Neural cell (in vitro differentiated cells): ENCODE measurements at regions not wholly inside any gene's neighbourhood (a gene's known extent, or its start where the extent isn't known, plus 50 kb on each side); places are given as distances from the start of the nearest gene placed in this dataset.

Experiments
- H2AFZ ChIP-seq: fragments of 200-600, 300-800 bp; sonication (generic), shearing (Covaris generic); 2 replicates; pipeline ENCODE4 v1.6.0; 2014; ENCODE audit warnings: low read depth, mild to moderate bottlenecking, antibody characterized with exemption, low read length, moderate library complexity
- H3F3A ChIP-seq: fragments of 200-600 bp; shearing (Covaris generic); 2 replicates; pipeline ENCODE4 v1.6.1; 2016; ENCODE audit warnings: mild to moderate bottlenecking, moderate library complexity, mixed read lengths, antibody characterized with exemption, low read length; ENCODE audit not compliant: insufficient read depth, poor library complexity, severe bottlenecking
- H3K27ac ChIP-seq: fragments of 200-600, 300-800 bp; sonication (generic), shearing (Covaris generic); 2 replicates; pipeline ENCODE4 v1.5.1; 2014; ENCODE audit warnings: mild to moderate bottlenecking, low read length, moderate library complexity
- H3K27me3 ChIP-seq: fragments of 300-800, 200-600 bp; sonication (generic), shearing (Covaris generic); 2 replicates; pipeline ENCODE4 v1.6.0; 2014; ENCODE audit warnings: mild to moderate bottlenecking, low read depth, low read length, moderate library complexity; ENCODE audit not compliant: insufficient read depth
- H3K36me3 ChIP-seq: fragments of 300-800, 200-600 bp; sonication (generic), shearing (Covaris generic); 2 replicates; pipeline ENCODE4 v1.5.1; 2014; ENCODE audit warnings: mild to moderate bottlenecking, antibody characterized with exemption, low read length, moderate library complexity; ENCODE audit not compliant: insufficient read depth
- H3K4me2 ChIP-seq: fragments of 300-800, 200-600 bp; sonication (generic), shearing (Covaris generic); 2 replicates; pipeline ENCODE4 v1.6.0; 2014; ENCODE audit warnings: mild to moderate bottlenecking, low read length
- H3K4me3 ChIP-seq: fragments of 300-800, 200-600 bp; sonication (generic), shearing (Covaris generic); 2 replicates; pipeline ENCODE4 v1.5.1; 2014; ENCODE audit warnings: mild to moderate bottlenecking, low read length, moderate library complexity
- H3K79me2 ChIP-seq: fragments of 200-600 bp; shearing (Covaris generic); replicated peaks from 2 replicates; pipeline ENCODE4 v1.6.0; 2014; ENCODE audit warnings: mild to moderate bottlenecking, low read length, moderate library complexity; ENCODE audit not compliant: insufficient read depth
- H3K9ac ChIP-seq: fragments of 300-800, 200-600 bp; sonication (generic), shearing (Covaris generic); 2 replicates; pipeline ENCODE4 v1.6.1; 2016; ENCODE audit warnings: mild to moderate bottlenecking, low read length, mixed read lengths
- H3K9me2 ChIP-seq: fragments of 200-600 bp; shearing (Covaris generic); 2 replicates; pipeline ENCODE4 v1.6.1; 2016; ENCODE audit warnings: mild to moderate bottlenecking, low read length, mixed read lengths; ENCODE audit not compliant: insufficient read depth
- H3K9me3 ChIP-seq: fragments of 200-600, 300-800 bp; sonication (generic), shearing (Covaris generic); 2 replicates; pipeline ENCODE4 v1.6.1; 2016; ENCODE audit warnings: mild to moderate bottlenecking, mixed run types, low read length, moderate library complexity, mixed read lengths
- H4K20me1 ChIP-seq: fragments of 200-600 bp; shearing (Covaris generic); 2 replicates; pipeline ENCODE4 v1.6.1; 2016; ENCODE audit warnings: mild to moderate bottlenecking, mixed run types; ENCODE audit not compliant: insufficient read depth
- EP300 ChIP-seq: fragments of 450-650 bp; conservative IDR thresholded peaks from 2 replicates; pipeline ENCODE4 v1.6.1; 2014; ENCODE audit warnings: antibody characterized with exemption, mild to moderate bottlenecking, moderate library complexity; ENCODE audit not compliant: poor library complexity, severe bottlenecking
- EZH2 ChIP-seq: fragments of 200-600, 300-800 bp; shearing (Covaris generic), sonication (generic); IDR thresholded peaks from 2 replicates; pipeline ENCODE4 v1.6.1; 2014; ENCODE audit warnings: antibody characterized with exemption, low read length, borderline replicate concordance, mild to moderate bottlenecking; ENCODE audit not compliant: insufficient read depth, poor library complexity, severe bottlenecking
- MXI1 ChIP-seq: fragments of 450-650 bp; conservative IDR thresholded peaks from 2 replicates; pipeline ENCODE4 v1.6.1; 2014; ENCODE audit warnings: antibody characterized with exemption, mild to moderate bottlenecking; ENCODE audit not compliant: poor library complexity, severe bottlenecking
- POLR2AphosphoS5 ChIP-seq: IDR thresholded peaks from 2 replicates; pipeline ENCODE4 v1.6.1; 2012
- RAD21 ChIP-seq: fragments of 450-650 bp; conservative IDR thresholded peaks from 2 replicates; pipeline ENCODE4 v1.6.1; 2014; ENCODE audit warnings: antibody characterized with exemption, mild to moderate bottlenecking, moderate library complexity
- REST ChIP-seq: IDR thresholded peaks from 2 replicates; pipeline ENCODE4 v1.6.1; 2012; ENCODE audit warnings: borderline replicate concordance
- SMC3 ChIP-seq: fragments of 450-650 bp; conservative IDR thresholded peaks from 2 replicates; pipeline ENCODE4 v1.6.1; 2014; ENCODE audit warnings: antibody characterized with exemption, mild to moderate bottlenecking, moderate library complexity; ENCODE audit not compliant: poor library complexity
- TAF1 ChIP-seq: IDR thresholded peaks from 2 replicates; pipeline ENCODE4 v1.6.1; 2012; ENCODE audit warnings: low read depth
- TF ChIP-seq, protein P1 (sequence below): fragments of 450-650 bp; IDR thresholded peaks from 2 replicates; pipeline ENCODE4 v1.5.1; 2014; ENCODE audit warnings: antibody characterized with exemption, mild to moderate bottlenecking, moderate library complexity; ENCODE audit not compliant: poor library complexity, severe bottlenecking

- Histone ChIP-seq H3F3A (no peaks in the 10 kb centered on the region), H3K27me3 (no peaks in the 10 kb centered on the region), H2AFZ (no peak overlapping the region), H4K20me1 (no peaks in the 10 kb centered on the region), H3K9me3 (peaks cover 4% of the 10 kb centered on the region), H3K36me3 (no peaks in the 10 kb centered on the region), H3K4me3 (no peak overlapping the region), H3K27ac (no peak overlapping the region), H3K4me2 (no peak overlapping the region), H3K9me2 (no peaks in the 10 kb centered on the region), H3K9ac (no peak overlapping the region), H3K79me2 (no peaks in the 10 kb centered on the region)
- TF ChIP-seq EP300 = no peak
- TF ChIP-seq, protein P1, sequence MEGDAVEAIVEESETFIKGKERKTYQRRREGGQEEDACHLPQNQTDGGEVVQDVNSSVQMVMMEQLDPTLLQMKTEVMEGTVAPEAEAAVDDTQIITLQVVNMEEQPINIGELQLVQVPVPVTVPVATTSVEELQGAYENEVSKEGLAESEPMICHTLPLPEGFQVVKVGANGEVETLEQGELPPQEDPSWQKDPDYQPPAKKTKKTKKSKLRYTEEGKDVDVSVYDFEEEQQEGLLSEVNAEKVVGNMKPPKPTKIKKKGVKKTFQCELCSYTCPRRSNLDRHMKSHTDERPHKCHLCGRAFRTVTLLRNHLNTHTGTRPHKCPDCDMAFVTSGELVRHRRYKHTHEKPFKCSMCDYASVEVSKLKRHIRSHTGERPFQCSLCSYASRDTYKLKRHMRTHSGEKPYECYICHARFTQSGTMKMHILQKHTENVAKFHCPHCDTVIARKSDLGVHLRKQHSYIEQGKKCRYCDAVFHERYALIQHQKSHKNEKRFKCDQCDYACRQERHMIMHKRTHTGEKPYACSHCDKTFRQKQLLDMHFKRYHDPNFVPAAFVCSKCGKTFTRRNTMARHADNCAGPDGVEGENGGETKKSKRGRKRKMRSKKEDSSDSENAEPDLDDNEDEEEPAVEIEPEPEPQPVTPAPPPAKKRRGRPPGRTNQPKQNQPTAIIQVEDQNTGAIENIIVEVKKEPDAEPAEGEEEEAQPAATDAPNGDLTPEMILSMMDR = no peak
- TF ChIP-seq REST = no peak
- no peak for TF ChIP-seq POLR2AphosphoS5
- no peak for TF ChIP-seq MXI1
- TF ChIP-seq EZH2 = no peak
- no peak for TF ChIP-seq RAD21
- no peak for TF ChIP-seq SMC3
- no peak for TF ChIP-seq TAF1
Observed at GRCh38 chr2:52571380-52572347, 1195.9 kb upstream of the CHAC2 start.

- no peaks in the 10 kb centered on the region for H3K36me3 ChIP-seq
- TF ChIP-seq TAF1 (no peak), MXI1 (no peak), RAD21 (no peak)
- H3K9ac ChIP-seq = no peak overlapping the region
Observed at GRCh38 chr2:52570716-52571115, 1196.9 kb upstream of the CHAC2 start.

More at GRCh38 chr2:52570716-52571115, 1196.9 kb upstream of the CHAC2 start:
- Histone ChIP-seq H3K79me2 (no peaks in the 10 kb centered on the region), H3K9me2 (no peaks in the 10 kb centered on the region), H3K27ac (no peak overlapping the region), H2AFZ (no peak overlapping the region), H3F3A (no peaks in the 10 kb centered on the region), H3K4me3 (no peak overlapping the region), H4K20me1 (no peaks in the 10 kb centered on the region), H3K4me2 (no peak overlapping the region), H3K9me3 (peaks cover 4% of the 10 kb centered on the region), H3K27me3 (no peaks in the 10 kb centered on the region)
